GM21825 (cell line): ENCODE measurements at regions not wholly inside any gene's neighbourhood (a gene's known extent, or its start where the extent isn't known, plus 50 kb on each side); places are given as distances from the start of the nearest gene placed in this dataset.

Source experiments
- ATAC-seq: cut with Tn5 transposase; IDR thresholded peaks from one replicate; pipeline ENCODE4 v1.9.1; 2021; ENCODE audit warnings: mild to moderate bottlenecking, moderate library complexity; ENCODE audit not compliant: unreplicated experiment

DNA sequence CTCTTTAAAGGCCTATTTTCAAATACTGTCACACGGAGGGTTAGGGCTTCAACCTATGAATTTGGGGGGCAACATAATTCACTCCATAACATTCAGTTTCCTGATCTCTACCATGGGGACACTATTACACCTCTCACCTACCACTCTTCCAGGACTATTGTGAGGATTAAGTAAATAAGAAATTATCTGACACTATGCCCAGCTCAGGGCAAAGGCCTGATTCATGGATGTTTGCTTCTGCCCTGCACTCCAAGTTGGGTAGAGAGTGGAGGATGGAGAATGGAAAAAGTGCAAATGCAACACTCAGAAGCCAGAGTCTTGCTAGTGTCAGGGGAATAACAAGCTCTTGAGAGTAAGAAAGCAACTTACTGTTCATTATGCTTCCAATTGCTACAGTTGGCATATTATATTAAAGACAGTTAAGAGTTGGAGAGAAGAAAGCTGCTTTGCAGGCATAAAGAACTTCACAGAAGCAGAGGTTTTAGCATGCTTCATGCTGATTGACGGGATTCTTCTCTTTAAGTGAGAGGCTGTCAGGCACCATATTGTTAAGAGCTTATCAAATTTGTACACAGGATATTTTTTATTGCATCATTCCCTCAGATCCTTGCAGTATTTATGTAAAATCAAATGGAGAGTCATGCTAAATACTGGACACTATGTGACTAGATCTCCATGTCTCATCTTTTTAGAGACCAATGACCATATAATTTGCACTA, 375.3 kb downstream of the VPS13C start:
- no peak for ATAC-seq

DNA sequence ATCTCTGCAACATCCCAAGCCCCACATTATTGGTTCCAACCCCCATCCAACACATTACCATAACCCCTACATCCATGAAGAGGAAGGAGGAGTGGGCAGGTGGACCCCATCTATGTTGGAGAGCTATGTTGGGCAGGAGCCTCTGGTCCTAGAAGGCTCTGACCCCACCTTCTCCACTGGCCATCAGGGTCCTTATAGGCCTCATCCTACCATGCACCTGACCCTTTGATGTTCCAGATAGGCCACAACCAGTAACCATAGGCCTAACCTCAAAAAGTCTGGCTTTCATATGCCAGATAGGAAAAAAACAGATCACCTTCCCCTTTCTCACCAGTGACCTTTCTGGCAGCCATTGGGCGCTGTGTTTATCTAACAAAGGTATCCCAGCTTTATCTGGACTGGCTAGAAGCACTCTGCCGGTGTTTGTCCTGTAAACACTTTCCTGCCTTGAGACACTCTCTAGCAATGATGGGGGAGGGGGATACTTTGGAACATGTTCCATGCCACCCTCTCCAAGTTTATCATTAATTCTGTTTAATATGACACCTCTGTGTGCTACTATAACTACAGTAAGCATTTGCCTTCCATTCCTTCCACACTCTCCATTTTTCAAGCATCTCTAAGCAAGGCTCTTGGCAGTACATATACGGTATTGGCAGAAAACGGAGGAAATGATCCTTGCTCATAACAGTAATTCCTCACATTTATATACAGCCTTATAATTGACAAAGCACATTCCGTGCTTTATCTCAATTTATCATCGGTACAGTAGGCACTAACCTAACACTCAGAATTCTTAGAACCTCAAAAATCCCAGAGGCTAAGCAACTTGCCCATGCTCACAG, 377.1 kb downstream of the VPS13C start:
- ATAC-seq = no peak

DNA sequence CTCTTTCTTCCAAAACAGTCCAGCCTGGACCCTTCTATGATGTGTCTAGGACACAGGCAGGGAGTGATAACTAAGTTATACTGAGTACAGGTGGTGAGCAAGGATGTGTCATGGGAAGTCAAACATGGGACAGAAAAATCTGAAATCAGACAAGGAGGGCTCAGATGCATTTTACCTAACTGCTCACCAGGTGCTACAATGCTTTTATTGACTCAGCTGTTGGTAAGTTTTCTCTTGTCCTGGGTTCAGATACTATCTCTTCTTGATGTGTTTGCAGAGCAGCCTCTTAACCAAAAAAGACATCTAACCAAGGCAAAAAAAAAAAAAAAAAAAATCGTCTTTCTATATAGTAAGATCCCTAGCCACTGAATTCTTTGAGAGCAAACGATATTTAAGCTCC, 378.6 kb downstream of the VPS13C start:
- no peak for ATAC-seq

- ATAC-seq = no peak
Observed at GRCh38 chr15:61681038-61681418, 379.2 kb downstream of the VPS13C start.

DNA sequence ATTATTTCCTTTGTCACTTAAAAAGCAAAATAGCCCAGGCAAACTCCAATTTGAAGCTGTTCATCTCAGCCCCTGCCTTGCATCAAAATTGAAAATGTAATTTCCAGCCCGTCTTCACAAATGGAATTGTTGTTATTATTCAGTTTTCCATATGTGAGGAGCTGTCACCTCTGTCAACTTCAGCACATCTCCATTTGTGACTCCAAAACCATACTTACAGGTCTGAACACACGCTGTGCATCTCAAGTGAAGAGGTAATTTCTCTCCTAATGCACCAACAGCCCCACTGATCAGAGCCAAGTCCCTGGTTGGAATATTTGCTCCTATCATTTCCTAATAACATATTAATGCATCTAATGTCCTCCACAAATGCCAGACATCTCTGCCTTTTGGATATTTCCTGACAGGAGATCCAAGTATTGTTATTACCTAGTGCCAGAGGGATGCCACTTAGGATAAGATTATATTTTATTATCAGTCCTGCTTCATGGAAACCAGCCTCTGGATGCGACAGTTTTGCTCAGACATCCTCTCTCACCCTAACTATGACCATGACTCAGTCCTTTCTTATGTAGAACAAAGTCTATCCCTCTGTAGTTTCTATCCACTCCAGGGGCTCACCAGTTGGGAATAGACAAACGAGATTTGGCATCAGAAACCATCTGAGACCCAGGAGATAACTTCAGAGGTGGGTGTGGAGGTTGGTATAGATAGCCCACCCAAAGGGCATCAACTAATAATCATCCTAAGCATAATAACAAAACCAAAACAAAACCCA, 379.8 kb downstream of the VPS13C start:
- no peak for ATAC-seq

- no peak for ATAC-seq
Observed at GRCh38 chr15:61671736-61672135, 388.5 kb downstream of the VPS13C start.

DNA sequence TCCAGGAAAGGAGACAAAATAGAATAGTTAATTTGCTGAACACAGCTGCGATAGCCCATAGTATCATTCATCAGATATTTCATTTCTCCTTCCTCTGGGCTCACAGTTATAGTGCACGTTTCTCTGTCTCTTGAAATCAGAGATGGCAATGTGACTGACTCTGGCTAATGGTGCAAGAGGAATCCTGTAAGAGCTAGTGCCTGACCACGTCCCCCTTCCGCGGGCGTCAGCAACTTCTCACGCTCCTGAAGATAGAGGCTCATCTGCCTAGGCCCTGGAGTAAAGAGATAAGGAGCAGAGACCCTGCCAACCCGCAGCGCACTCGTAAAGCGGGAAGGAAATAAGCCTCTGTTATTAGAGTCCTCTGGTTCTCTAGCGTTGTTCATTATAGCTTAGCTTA, 391.8 kb downstream of the VPS13C start:
- ATAC-seq = no peak

- no peak for ATAC-seq
Observed at GRCh38 chr15:61661791-61662190, 398.5 kb downstream of the VPS13C start.

GRCh38 chr15:61660579-61660978, 399.7 kb downstream of the VPS13C start:
- ATAC-seq = no peak

DNA sequence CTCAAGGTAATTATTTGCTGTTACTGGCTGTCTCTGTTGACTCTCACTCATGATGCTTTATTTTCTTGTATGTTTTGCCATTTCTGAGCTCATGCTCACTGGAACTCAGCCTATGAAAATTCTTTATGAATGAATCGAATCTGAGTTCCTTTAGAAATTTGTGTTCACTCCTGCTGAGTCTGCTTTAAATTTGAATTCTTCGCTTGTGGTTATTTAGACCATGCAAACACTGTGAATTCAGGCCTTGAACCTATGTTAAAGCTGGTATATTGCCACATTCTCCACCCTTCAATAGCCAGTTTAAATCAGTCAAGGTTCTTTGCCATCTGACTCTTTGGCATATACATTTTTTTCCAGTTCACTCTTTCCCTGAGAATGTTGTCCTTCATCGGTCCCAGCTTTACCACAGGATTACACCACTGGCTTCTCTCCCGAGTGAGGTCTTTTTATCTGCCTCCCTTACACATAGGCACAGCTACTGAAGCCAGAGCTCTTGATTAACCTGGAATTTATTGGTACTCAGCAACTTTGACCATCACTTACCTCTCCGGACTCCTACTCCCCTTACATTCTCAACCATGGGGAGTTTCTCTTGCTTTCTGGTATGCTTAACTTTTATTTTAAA, 400.6 kb downstream of the VPS13C start:
- no peak for ATAC-seq

DNA sequence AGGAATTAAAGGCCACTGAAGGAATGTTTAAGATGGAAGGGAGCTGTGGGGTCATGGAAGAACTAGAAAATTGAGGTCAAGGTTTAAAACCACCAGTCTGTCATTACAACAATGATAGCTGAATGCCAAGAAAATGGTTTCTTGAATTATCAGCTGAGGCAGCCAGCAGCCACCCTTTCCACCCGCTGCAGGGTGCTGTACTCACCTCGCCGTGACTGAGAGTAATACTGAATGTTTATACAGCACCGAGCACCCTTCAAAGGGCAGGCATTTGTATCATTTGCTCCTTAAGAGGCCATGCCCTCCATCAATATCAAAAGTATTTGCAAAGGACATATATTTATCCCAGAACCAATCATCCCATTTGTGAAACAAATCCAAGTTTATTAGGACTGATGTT, 402.8 kb downstream of the VPS13C start:
- ATAC-seq = no peak

DNA sequence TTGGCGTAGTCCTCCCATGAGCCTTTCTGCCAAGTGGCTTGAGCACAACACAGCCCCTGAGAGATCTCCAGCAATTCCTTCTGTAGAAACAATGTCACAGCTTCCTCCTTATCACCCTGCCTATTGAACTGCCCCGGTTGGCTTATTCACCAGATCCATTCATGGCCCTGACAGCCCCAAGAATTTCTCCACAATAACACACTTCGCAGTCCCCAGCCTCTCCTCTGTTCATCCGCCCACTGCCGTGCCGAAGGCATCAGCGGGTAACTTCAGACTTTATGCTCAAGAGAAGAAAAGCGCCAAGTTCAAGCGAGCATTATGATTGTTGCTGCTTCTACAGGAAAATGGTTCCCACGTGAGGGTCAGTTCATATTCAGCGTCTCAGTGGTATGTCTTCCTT, 403.9 kb downstream of the VPS13C start:
- no peak for ATAC-seq

GRCh38 chr15:61655881-61656280, 404.4 kb downstream of the VPS13C start:
- ATAC-seq = no peak

GRCh38 chr15:61654918-61655317, 405.3 kb downstream of the VPS13C start:
- no peak for ATAC-seq

DNA sequence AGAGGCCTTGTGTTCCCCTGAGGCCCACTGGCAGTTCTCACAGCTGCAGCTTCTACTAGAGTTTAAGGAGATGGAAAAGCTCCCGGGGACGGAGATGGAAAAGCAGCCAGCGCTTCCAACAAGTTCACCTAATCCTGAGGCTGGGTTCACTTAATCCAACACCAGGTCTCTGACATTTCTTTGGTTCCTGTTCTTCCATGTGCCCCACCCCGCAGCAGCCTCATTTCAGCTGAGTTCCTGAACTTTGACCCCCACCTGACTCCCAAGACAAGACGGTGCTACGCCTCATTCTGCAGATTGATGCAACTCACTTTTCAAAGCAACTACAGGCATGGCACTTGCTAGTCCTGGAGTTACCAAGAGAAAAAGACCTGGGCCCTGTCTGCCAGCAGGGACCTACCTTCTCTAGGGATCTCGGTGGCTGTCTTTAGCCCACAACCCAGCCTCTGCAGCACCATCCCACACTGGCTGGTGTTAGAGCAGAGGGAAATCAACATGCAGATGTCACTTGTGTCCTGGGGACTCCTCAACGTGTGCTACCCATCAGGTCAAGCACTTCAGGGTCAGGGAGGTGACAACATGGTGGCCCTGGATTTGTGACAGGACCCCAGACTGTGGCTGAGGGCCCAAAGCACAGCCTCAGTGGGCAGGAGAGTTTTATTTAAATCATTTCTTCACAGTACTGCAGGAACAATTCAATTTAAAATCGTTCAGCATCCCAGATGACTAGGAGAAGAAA, 406.1 kb downstream of the VPS13C start:
- ATAC-seq = no peak

DNA sequence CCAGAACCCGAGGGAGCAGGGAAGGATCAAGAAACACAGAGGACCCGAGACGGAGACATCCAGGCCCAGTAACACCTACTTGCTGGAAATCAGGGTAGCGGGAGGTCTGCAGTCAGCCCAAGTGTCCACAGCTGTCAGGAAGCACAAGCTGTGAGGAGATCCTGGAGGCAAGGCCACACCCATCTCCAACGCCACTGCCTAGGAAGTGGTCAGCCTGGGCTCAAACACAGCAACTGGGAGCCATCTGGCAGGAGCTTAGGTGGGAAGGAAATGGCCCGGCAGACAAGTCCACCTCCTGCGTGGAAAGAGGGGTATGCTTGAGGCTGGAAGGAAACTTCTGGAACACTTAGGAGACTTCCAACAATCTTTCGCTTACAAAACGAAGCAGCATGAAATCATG, 407.1 kb downstream of the VPS13C start:
- ATAC-seq = no peak

DNA sequence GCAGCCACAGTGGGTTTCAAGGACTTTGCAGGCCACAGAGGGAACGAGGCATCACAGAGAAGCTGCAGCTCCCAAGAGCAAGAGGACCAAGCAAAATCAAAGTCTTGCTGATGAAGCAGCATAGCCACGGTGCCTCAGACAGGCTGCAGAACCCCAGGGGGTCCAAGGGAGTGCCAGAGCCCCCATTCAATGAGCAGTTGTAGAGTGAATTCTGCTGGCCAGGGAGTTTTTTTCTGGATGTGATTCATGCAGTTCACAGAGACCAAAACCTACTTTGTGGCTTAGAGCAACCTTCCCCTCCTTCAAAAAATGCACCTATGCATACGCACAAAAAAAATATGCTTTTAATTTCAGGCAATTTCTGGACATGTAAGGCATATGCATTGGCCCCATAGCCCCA, 409.0 kb downstream of the VPS13C start:
- no peak for ATAC-seq

DNA sequence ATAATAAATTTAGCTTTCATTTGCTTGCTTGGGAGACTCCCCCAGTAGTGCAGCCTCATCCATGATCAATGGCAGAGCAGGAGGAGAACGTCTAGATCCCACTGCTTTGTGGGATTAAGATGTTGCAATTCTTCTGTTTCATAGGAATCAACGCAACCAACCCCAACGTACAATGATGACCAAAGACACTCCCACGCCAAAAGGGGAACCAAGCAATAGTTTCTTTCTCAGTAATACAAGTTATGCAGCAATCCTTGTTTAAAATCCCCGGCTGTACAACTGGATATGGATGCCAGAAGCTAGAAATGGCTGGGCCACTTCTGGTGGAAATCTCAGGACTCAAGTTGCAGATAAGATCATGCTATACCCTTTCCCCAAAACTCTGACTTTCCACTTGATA, 411.2 kb downstream of the VPS13C start:
- ATAC-seq = no peak

DNA sequence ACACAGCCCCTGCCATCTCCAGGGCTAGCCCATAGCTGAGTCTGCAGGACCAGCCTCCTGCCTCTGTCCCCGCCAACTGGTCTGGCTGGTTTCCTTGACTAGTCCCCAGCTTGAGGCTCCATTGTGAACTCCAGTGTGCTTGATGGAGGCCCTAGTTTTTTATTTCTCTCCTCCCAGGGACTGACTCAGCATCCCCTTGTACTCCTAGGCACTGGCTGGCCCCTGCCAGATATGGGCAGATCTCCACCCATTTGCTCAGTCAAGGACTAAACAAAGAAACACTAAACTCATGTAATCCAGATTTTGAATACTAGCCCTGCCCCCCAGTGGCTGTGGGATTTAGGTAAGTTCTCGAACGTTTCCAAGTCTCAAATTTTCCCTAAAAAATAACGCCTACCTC, 415.4 kb upstream of the RORA start:
- no peak for ATAC-seq

DNA sequence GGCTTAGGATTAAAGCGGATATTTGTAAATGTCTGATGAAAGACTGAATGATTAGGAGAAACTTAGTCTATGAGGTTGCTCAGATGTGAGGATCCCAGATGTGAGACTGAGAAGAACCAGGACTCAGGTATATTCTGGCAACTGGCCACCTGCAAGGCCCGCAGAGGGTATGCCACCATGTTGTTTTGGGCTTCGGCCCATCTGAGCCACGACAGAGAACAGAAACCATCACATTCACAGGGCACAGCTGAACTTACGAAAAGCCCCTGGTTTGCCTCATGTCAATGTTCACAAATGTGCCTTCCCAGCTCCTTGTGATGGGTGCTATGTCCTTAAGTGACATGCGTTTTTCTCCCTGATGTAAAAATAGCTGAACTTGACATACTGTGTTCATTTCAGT, 412.5 kb upstream of the RORA start:
- ATAC-seq = no peak

DNA sequence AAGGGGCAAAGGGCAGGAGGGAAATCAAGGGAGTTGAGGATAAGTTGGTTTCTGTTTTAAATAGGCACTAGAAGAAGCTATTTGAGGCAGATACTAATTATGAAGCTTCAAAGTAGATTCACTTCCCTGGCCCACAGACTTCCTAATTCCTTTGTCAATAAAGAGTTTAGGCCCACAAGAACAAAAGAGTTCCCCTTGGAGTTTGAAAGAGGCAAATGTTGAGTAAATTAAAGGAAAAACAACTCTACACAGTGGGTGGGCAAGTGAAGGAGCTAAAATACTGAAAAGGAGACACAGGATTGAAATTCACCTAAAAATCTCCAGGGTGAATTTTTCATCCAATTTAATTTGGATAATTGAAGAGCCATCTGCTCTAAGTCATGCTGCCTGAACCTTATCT, 411.7 kb upstream of the RORA start:
- ATAC-seq = no peak
